HCT116 (cell line): ENCODE measurements at regions not wholly inside any gene's neighbourhood (a gene's known extent, or its start where the extent isn't known, plus 50 kb on each side); places are given as distances from the start of the nearest gene placed in this dataset.

Experiments used
- ATAC-seq: fragments of 200-7000 bp; cut with Tn5 transposase; 2 replicates; pipeline ENCODE4 v1.9.1; 2020; ENCODE audit warnings: mild to moderate bottlenecking, moderate library complexity
- BruUV-seq: library from RNA; stranded (reverse); fragments of 400-500 nt; replicated peaks from 2 replicates; lab custom pipeline; 2021; lab: Mats Ljungman, UMichigan
- CTCF ChIA-PET: fragments of 300-600 bp; sonication (Branson Sonifier 250); formaldehyde crosslinking; loops from one replicate; lab custom pipeline; 2021; ENCODE audit warnings: antibody characterized with exemption; lab: Charles Lee
- POLR2A ChIA-PET: fragments of 300-600, 350-600 bp; sonication (Branson Sonifier 250); formaldehyde crosslinking; loops from one replicate; lab custom pipeline; 2021; ENCODE audit warnings: antibody characterized with exemption; lab: Charles Lee
- RAD21 ChIA-PET, 2 experiments: fragments of 300-600 bp; sonication (Branson Sonifier 250); formaldehyde crosslinking; loops; one replicate each; lab custom pipeline; 2023; ENCODE audit warnings: low total read pairs in 2 of 2; ENCODE audit not compliant: uncharacterized antibody in 2 of 2, unreplicated experiment in 2 of 2, low non-redundant PET in 1 of 2; lab: Charles Lee
- DNase-seq: peaks from one replicate; pipeline ENCODE4 v3.0.0-alpha.2; 2010; ENCODE audit warnings: low read depth, low spot score
- H2AFZ ChIP-seq: fragments of 200-600 bp; shearing (Covaris generic), sonication (generic); 2 replicates; pipeline ENCODE4 v1.6.1; 2017; ENCODE audit warnings: low read depth, mixed run types, mixed read lengths, antibody characterized with exemption, low read length; ENCODE audit not compliant: poor library complexity, severe bottlenecking
- H3K27ac ChIP-seq: 2 replicates; pipeline ENCODE4 v1.5.1; 2012; ENCODE audit warnings: low read depth, low read length
- H3K27me3 ChIP-seq: fragments of 200-600 bp; sonication (generic); 2 replicates; pipeline ENCODE4 v1.6.1; 2016; ENCODE audit warnings: mixed run types, low read length, mixed read lengths; ENCODE audit not compliant: insufficient read depth
- H3K36me3 ChIP-seq, 2 experiments: fragments of 200-500 bp in 1 of 2; fragments of 200-600 bp in 1 of 2; sonication (Bioruptor generic) in 1 of 2; sonication (generic) in 1 of 2; 2 replicates each; pipeline versions ENCODE4 v1.5.1 to v1.6.1; 2014 to 2016; ENCODE audit warnings: low read length in 2 of 2, inconsistent platforms in 1 of 2, mixed read lengths in 1 of 2, mixed run types in 1 of 2; ENCODE audit not compliant: insufficient read depth in 2 of 2, control insufficient read depth in 1 of 2
- H3K4me1 ChIP-seq, 2 experiments: fragments of 200-600 bp in 1 of 2; sonication (generic) in 1 of 2; 2 replicates each; pipeline versions ENCODE4 v1.5.1 to v1.6.1; 2012 to 2017; ENCODE audit warnings: low read length in 2 of 2, inconsistent platforms in 1 of 2, mild to moderate bottlenecking in 1 of 2, mixed read lengths in 1 of 2, mixed run types in 1 of 2, moderate library complexity in 1 of 2; ENCODE audit not compliant: insufficient read depth in 2 of 2, control insufficient read depth in 1 of 2
- H3K4me2 ChIP-seq: fragments of 200-600 bp; sonication (generic); 2 replicates; pipeline ENCODE4 v1.6.1; 2017; ENCODE audit warnings: mixed run types, low read length, mixed read lengths
- H3K4me3 ChIP-seq, 2 experiments: fragments of 200-600 bp in 1 of 2; sonication (generic) in 1 of 2; replicated peaks in 1 of 2; 2 replicates each; pipeline ENCODE4 v1.5.1; 2011 to 2016; ENCODE audit warnings: low read length in 2 of 2, control low read depth in 1 of 2, low read depth in 1 of 2, mild to moderate bottlenecking in 1 of 2, mixed read lengths in 1 of 2, mixed run types in 1 of 2
- H3K79me2 ChIP-seq: fragments of 200-600 bp; sonication (generic); 2 replicates; pipeline ENCODE4 v1.6.1; 2017; ENCODE audit warnings: mild to moderate bottlenecking, mixed run types, low read length, moderate library complexity, mixed read lengths; ENCODE audit not compliant: insufficient read depth
- H3K9ac ChIP-seq: fragments of 200-600 bp; sonication (generic); 2 replicates; pipeline ENCODE4 v1.6.1; 2016; ENCODE audit warnings: low read length, mixed read lengths
- H3K9me2 ChIP-seq: fragments of 200-600 bp; sonication (generic), shearing (Covaris generic); 2 replicates; pipeline ENCODE4 v1.6.1; 2017; ENCODE audit warnings: mixed run types, mild to moderate bottlenecking, moderate library complexity; ENCODE audit not compliant: insufficient read depth
- H3K9me3 ChIP-seq, 2 experiments: fragments of 200-500 bp in 1 of 2; fragments of 200-600 bp in 1 of 2; sonication (Bioruptor generic) in 1 of 2; sonication (generic) in 1 of 2; 2 replicates each; pipeline ENCODE4 v1.6.1; 2014 to 2017; ENCODE audit warnings: low read length in 2 of 2, mixed read lengths in 2 of 2, inconsistent platforms in 1 of 2, low read depth in 1 of 2, mild to moderate bottlenecking in 1 of 2, mixed run types in 1 of 2, moderate library complexity in 1 of 2; ENCODE audit not compliant: control insufficient read depth in 1 of 2, insufficient read depth in 1 of 2
- H4K20me1 ChIP-seq: fragments of 200-600 bp; sonication (generic), shearing (Covaris generic); 2 replicates; pipeline ENCODE4 v1.6.1; 2017; ENCODE audit warnings: mixed run types, mild to moderate bottlenecking, moderate library complexity; ENCODE audit not compliant: insufficient read depth
- CEBPB ChIP-seq: IDR thresholded peaks from 2 replicates; pipeline ENCODE4 v1.6.1; 2012; ENCODE audit warnings: low read depth
- CTCF ChIP-seq, 3 experiments: fragments of 200-600 bp in 1 of 3; sonication (generic) in 1 of 3; IDR thresholded peaks in 2 of 3; conservative IDR thresholded peaks in 1 of 3; 2 replicates each; pipeline ENCODE4 v1.5.1; 2012 to 2017; ENCODE audit warnings: low read depth in 2 of 3, low read length in 2 of 3, antibody characterized with exemption in 1 of 3, borderline replicate concordance in 1 of 3, control low read depth in 1 of 3, mild to moderate bottlenecking in 1 of 3, mixed read lengths in 1 of 3, mixed run types in 1 of 3, moderate library complexity in 1 of 3; ENCODE audit not compliant: insufficient read depth in 1 of 3
- EGR1 ChIP-seq: IDR thresholded peaks from 2 replicates; pipeline ENCODE4 v1.6.1; 2012; ENCODE audit warnings: low read depth
- ELF1 ChIP-seq: IDR thresholded peaks from 2 replicates; pipeline ENCODE4 v1.6.1; 2012; ENCODE audit warnings: low read depth, borderline replicate concordance
- EZH2 ChIP-seq: fragments of 200-600 bp; sonication (generic); IDR thresholded peaks from 2 replicates; pipeline ENCODE4 v1.6.1; 2017; ENCODE audit warnings: antibody characterized with exemption, mixed run types
- EZH2phosphoT487 ChIP-seq: fragments of 200-600 bp; IDR thresholded peaks from 2 replicates; pipeline ENCODE4 v1.6.1; 2018; ENCODE audit warnings: antibody characterized with exemption, borderline replicate concordance
- FOSL1 ChIP-seq: IDR thresholded peaks from 2 replicates; pipeline ENCODE4 v1.6.1; 2012; ENCODE audit warnings: low read depth
- JUND ChIP-seq: IDR thresholded peaks from 2 replicates; pipeline ENCODE4 v1.6.1; 2012
- POLR2A ChIP-seq: IDR thresholded peaks from 2 replicates; pipeline ENCODE4 v1.7.0; 2011; ENCODE audit warnings: borderline replicate concordance; ENCODE audit not compliant: insufficient read depth, insufficient read length; ENCODE audit errors: extremely low read depth
- POLR2AphosphoS5 ChIP-seq: IDR thresholded peaks from 2 replicates; pipeline ENCODE4 v1.6.1; 2011; ENCODE audit warnings: mild to moderate bottlenecking, low read depth, low read length, moderate library complexity
- RAD21 ChIP-seq: IDR thresholded peaks from 2 replicates; pipeline ENCODE4 v1.6.1; 2012; ENCODE audit warnings: low read depth, mild to moderate bottlenecking
- REST ChIP-seq: IDR thresholded peaks from 2 replicates; pipeline ENCODE4 v1.6.1; 2012; ENCODE audit warnings: low read depth
- SP1 ChIP-seq: IDR thresholded peaks from 2 replicates; pipeline ENCODE4 v1.6.1; 2012; ENCODE audit warnings: low read depth
- TCF7L2 ChIP-seq: IDR thresholded peaks from 2 replicates; pipeline ENCODE4 v1.7.0; 2011; ENCODE audit warnings: borderline replicate concordance, inconsistent platforms; ENCODE audit not compliant: insufficient read depth, insufficient read length; ENCODE audit errors: extremely low read depth
- YY1 ChIP-seq: IDR thresholded peaks from 2 replicates; pipeline ENCODE4 v1.6.1; 2011; ENCODE audit warnings: low read length, low read depth, moderate library complexity, mild to moderate bottlenecking; ENCODE audit not compliant: insufficient replicate concordance; ENCODE audit errors: extremely low read depth
- ZBTB33 ChIP-seq: IDR thresholded peaks from 2 replicates; pipeline ENCODE4 v1.6.1; 2011; ENCODE audit warnings: mild to moderate bottlenecking, low read length, moderate library complexity; ENCODE audit not compliant: insufficient replicate concordance; ENCODE audit errors: extremely low read depth
- ZNF274 ChIP-seq: fragments of 200-500 bp; sonication (Bioruptor generic); IDR thresholded peaks from 2 replicates; pipeline ENCODE4 v1.6.1; 2014; ENCODE audit warnings: mild to moderate bottlenecking, low read depth, low read length, inconsistent platforms
- intact Hi-C: fragments of 100-400 bp; cut with micrococcal nuclease; formaldehyde crosslinking; loops from 2 replicates; pipeline ENCODE4 v1.10.0; 2022
- TF ChIP-seq, protein P1 (sequence below): IDR thresholded peaks from 2 replicates; pipeline ENCODE4 v1.6.1; 2012

GRCh38 chr12:27875677-27876076 lies 95.6 kb upstream of the MANSC4 start:
- Histone ChIP-seq H3K9ac (no peak overlapping the region), H3K9me2 (no peaks in the 10 kb centered on the region), H4K20me1 (no peaks in the 10 kb centered on the region)
- DNase-seq = no peak
- POLR2A ChIA-PET = no interaction called here
- no peak for TF ChIP-seq ZBTB33
- no peak for TF ChIP-seq ZNF274
- TF ChIP-seq, protein P1, sequence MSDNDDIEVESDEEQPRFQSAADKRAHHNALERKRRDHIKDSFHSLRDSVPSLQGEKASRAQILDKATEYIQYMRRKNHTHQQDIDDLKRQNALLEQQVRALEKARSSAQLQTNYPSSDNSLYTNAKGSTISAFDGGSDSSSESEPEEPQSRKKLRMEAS = no peak
- TF ChIP-seq YY1 = no peak
- TF ChIP-seq POLR2AphosphoS5 = no peak
- TF ChIP-seq REST = no peak
- TF ChIP-seq EZH2phosphoT487 = no peak
- no peak for TF ChIP-seq ELF1
- TF ChIP-seq JUND = no peak
- no peak for TF ChIP-seq SP1
- TF ChIP-seq CTCF (IDR thresholded peaks at IDR 0.05 in 2 of 3, conservative IDR thresholded peaks at IDR 0.05 in 1 of 3; ENCODE audit: borderline replicate concordance in 1 of 3, insufficient read depth in 1 of 3, low read depth in 2 of 3, low read length in 2 of 3) = no peak
- TF ChIP-seq EGR1 = no peak
- no peak for TF ChIP-seq EZH2
- TF ChIP-seq POLR2A = no peak
- no peak for TF ChIP-seq TCF7L2
- TF ChIP-seq CEBPB = no peak
- no peak for TF ChIP-seq RAD21
- no peak for TF ChIP-seq FOSL1
- TF ChIP-seq, all 23 proteins: peak for 0
- H2AFZ ChIP-seq = no peak overlapping the region
- no peak overlapping the region for H3K4me2 ChIP-seq
- H3K27ac ChIP-seq = no peak overlapping the region
- ChIA-PET CTCF (no interaction called here), RAD21 (no interaction called here)
- intact Hi-C loops = no loop called here
- H3K36me3 ChIP-seq = no peaks in the 10 kb centered on the region
- no peaks in the 10 kb centered on the region for H3K79me2 ChIP-seq
- no TSS peak for BruUV-seq
- no peaks in the 10 kb centered on the region for H3K9me3 ChIP-seq
- no peaks in the 10 kb centered on the region for H3K4me1 ChIP-seq
- no peaks in the 10 kb centered on the region for H3K27me3 ChIP-seq
- no peak overlapping the region for H3K4me3 ChIP-seq
- no peak for ATAC-seq
